CD1c-positive myeloid dendritic cell (primary cell): ENCODE measurements at regions not wholly inside any gene's neighbourhood (a gene's known extent, or its start where the extent isn't known, plus 50 kb on each side); places are given as distances from the start of the nearest gene placed in this dataset.
"Not testable (repeated sequence)": the region's sequence is repeated elsewhere in the genome, so short reads cannot be mapped to it uniquely, and the experiment has no call there.

Source experiments
- DNase-seq: peaks from one replicate; pipeline ENCODE4 v3.0.0-alpha.2; 2016; ENCODE audit errors: extremely low spot score

DNA sequence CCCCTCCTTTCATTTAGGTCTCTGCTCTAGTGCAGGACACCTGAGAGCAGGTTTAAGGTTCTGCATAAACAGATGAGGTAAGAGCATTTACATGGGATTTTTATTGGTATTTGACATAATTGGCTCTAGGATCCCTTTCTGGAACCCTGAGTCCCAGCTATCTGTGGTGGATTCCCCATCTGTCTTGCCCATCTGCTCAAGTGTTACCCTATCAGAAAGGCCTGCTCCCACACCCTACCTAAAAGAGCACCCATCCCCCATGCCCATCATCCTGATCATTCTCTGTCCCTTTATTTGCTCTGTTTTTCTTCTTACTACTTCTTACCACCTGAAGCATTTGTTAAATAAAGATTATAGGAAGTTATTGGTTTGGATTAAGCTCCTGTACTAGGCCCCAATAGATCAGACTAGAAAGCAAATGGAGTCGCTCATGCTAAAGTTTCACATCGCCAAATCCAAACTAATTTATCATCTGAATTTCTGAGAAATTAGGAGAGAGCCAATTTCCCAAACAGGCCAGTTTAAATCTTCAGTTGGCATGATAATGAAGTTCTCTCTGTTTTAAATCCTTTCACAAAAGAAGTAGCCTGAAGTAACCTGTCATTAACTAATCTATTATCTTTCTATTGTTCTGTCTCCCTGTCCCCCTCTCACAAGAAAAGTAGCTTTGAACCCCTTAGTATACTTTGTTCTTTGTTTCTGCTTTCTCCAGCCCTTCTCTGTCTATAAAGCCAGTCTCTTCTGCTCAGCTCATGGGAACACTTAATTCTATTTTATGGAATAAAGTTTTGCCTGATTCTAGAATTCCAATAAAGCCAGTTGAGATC, 178.6 kb downstream of the ZNF674 start:
- no peak for DNase-seq

- DNase-seq = no peak
These were observed 190.7 kb downstream of the ZNF674 start for GRCh38 chrX:46354481-46354880.

GRCh38 chrX:46341767-46342322, 203.4 kb downstream of the ZNF674 start:
- DNase-seq = no peak

DNA sequence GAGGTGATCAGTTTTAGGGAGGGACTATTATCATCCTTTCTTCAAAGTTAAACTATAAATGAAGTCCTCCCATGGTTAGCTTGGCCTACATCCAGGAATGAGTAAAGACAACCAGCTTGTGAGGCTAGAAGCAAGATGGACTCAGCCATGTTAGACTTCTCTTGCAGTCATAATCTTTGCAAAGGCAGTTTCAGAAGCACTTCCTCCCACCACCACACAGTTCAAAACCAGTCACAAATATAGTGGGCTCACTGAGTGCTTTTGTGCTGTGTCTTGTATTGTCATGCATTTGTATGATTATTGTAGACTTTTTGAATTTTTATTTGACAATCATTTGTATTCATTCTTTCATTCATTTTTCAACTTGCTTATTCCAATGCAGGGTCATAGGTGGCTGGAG, 204.5 kb downstream of the ZNF674 start:
- DNase-seq = no peak

DNA sequence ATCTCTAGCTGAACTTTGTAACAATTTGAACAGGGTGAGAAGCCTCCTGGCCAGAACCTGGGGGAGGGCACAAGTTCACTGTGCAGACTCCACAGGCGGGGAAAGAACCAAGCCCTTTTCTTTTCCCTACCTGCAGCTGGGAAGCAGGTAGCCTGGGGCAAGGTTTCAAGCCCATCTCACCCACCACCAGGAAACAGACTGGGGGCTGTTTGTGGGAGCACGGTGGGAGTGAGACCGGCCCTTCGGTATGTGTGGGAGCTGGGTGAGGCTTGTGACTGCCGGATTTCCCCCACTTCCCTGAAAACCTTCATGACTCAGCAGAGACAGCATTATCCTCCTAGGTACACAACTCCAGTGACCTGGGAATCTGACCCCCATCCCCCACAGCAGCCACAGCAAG, 211.7 kb downstream of the ZNF674 start:
- DNase-seq = no peak

DNA sequence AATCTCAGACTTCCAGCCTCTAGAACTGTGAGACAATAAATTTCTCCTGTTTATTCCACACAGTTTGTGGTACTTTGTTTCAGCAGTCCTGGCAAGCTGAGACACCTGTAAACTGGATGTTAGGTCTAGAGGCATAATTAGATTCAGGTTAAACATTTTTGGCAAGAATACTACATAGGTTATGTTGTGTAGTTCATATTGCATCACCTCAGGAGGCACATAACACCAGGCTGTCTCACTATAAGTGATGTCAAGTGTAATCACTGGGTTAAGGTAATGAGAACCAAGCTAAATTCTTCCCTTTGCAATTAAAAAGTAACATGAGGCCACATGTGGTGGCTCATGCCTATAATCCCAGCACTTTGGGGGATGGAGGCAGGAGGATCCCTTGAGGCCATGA, 214.2 kb downstream of the ZNF674 start:
- no peak for DNase-seq

GRCh38 chrX:46330513-46330912, 214.7 kb downstream of the ZNF674 start:
- no peak for DNase-seq

DNA sequence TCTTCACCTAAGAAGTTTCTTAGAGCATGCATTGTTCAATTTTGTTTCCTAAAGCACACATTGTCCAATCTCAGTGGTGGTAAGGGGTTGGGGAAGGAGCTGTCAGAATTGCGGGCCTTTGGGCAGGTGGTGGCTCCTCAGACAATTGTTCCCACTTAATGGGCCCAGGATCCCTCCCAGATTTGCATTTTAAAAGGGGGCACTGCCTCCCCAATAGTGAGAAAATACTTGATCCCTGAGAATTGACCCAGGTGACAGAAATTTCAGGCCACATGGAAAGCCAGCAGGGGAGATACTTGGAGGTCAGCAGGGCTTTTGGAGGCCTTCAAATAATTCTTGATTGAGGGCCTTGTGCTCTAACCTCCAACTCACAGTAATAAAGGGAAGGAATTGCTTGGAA, 217.1 kb downstream of the ZNF674 start:
- DNase-seq = no peak

DNA sequence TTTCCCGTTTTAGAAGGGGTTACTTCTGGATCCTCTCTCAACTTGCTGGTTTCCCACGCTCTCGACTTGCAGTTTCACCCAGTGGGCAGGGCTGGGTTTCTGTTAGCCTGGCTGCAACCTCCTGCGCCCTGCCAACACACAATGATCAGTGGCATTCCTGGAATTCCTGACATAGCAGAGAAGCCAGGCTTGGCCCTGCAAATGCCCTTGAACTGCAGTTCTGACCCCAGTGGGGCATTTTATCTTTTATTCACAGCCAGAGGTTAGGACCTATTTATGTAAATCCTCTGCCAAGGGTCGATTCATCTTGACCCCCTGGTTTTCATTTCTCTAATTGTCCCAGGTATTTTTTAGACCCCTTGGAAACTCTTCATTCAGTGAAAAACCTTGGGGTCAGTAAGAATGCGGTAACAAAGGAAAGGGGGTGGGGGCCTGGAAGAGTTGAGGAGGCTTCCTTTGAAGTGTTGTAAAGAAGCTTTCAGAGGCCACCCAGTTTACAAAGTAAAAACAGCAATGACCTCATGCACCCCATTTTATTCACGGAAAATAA, 217.6 kb downstream of the ZNF674 start:
- no peak for DNase-seq

DNA sequence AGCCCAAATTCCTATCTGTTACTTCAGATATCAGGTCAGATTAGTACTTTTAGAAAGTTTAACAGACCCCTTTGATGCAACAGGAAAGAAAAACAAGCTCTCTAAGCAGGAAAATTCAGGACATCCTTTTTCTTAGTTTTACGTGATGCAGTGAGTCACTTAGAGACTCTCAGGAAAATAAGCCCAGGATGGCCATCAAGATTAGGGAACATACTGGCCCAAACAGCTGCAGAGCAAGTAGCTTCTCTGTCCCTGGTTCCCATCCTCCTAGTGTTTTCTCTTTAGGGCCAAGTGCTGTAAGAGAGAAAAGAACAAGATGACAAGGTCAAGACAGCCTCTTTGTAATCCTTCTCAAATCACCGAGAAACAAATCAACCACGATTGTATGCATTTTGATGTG, 219.1 kb downstream of the ZNF674 start:
- no peak for DNase-seq

- DNase-seq = no peak
These were observed 219.8 kb downstream of the ZNF674 start for GRCh38 chrX:46325312-46325877.

- DNase-seq = no peak
These were observed 221.1 kb downstream of the ZNF674 start for GRCh38 chrX:46324166-46324565.

DNA sequence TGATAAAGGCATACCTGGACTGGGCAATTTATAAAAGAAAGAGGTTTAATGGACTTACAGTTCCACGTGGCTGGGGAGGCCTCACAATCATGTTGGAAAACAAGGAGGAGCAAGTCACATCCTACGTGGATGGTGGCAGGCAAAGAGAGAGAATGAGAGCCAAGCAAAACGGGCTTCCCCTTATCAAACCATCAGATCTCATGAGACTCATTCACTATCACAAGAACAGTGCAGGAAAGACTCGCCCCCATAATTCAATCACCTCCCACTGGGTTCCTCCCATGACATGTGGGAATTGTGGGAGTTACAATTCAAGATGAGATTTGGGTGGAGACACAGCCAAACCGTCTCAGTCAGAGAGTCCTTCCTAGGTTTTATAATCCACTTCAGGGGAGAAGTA, 222.3 kb downstream of the ZNF674 start:
- DNase-seq = not testable (repeated sequence)

GRCh38 chrX:46321676-46322075, 223.5 kb downstream of the ZNF674 start:
- no peak for DNase-seq

DNA sequence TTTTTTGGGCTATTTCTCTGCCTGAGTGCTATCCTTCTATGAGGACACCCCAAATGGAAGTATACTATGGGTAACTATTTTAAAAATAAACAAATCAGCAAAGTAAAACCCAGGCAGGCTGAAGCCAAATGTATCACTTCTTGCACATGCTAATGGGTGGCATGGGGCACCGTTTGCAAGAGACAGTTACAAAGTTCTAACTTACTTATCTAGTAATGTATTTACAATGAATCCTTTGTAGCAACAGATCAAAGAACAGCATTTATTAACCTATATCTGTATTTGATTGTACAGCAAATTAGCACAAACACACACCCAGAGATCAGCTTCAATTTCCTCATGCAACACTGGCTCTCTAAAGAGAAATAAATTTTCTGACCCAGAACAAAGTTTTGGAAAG, 225.5 kb downstream of the ZNF674 start:
- DNase-seq = no peak

- no peak for DNase-seq
These were observed 226.7 kb downstream of the ZNF674 start for GRCh38 chrX:46318551-46318950.

- no peak for DNase-seq
These were observed 228.1 kb downstream of the ZNF674 start for GRCh38 chrX:46317163-46317562.

GRCh38 chrX:46311581-46312120, 233.6 kb downstream of the ZNF674 start:
- no peak for DNase-seq

- DNase-seq = no peak
These were observed 234.3 kb downstream of the ZNF674 start for GRCh38 chrX:46310815-46311497.

GRCh38 chrX:46308110-46308509, 237.1 kb downstream of the ZNF674 start:
- DNase-seq = no peak

- no peak for DNase-seq
These were observed 239.1 kb downstream of the ZNF674 start for GRCh38 chrX:46306103-46306502.

GRCh38 chrX:46305431-46305830, 239.8 kb downstream of the ZNF674 start:
- DNase-seq = no peak
